ENCODE measurements at regions not wholly inside any gene's neighbourhood (a gene's known extent, or its start where the extent isn't known, plus 50 kb on each side); places are given as distances from the start of the nearest gene placed in this dataset.

DNA sequence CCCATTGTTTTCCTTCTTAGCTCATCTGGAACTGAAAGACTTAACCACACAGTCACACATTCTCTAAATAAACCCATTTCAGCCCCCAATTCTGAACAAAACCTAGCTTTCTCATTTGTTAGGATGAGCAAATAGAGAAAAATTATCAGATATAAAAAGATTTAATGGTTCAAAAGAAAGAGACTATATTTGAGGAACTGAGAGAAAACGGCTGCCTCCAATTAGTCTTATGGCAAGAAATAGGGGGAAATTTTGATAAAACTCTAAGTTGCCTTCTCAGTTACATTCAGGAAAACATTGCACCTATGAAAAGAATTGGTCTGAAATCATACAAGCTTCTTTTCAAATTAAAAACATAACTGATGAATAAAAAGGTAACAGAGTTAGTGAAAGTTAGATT lies 63.7 kb upstream of the ALDH1B1 start:
- TF ChIP-seq, protein P1, sequence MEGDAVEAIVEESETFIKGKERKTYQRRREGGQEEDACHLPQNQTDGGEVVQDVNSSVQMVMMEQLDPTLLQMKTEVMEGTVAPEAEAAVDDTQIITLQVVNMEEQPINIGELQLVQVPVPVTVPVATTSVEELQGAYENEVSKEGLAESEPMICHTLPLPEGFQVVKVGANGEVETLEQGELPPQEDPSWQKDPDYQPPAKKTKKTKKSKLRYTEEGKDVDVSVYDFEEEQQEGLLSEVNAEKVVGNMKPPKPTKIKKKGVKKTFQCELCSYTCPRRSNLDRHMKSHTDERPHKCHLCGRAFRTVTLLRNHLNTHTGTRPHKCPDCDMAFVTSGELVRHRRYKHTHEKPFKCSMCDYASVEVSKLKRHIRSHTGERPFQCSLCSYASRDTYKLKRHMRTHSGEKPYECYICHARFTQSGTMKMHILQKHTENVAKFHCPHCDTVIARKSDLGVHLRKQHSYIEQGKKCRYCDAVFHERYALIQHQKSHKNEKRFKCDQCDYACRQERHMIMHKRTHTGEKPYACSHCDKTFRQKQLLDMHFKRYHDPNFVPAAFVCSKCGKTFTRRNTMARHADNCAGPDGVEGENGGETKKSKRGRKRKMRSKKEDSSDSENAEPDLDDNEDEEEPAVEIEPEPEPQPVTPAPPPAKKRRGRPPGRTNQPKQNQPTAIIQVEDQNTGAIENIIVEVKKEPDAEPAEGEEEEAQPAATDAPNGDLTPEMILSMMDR (IDR thresholded peaks at IDR 0.05; ENCODE audit: poor library complexity), result no peak
- no peak for TF ChIP-seq EZH2 (IDR thresholded peaks at IDR 0.05; ENCODE audit: borderline replicate concordance)
